Suprapubic skin (tissue), 3 donors: ENCODE measurements at regions not wholly inside any gene's neighbourhood (a gene's known extent, or its start where the extent isn't known, plus 50 kb on each side); places are given as distances from the start of the nearest gene placed in this dataset.

Experiments
- CTCF ChIP-seq, 2 donors: fragments of 200-600 bp in 1 of 2; fragments of 450-650 bp in 1 of 2; sonication (generic) in 1 of 2; IDR thresholded peaks; one replicate each; pipeline ENCODE4 v1.5.1; 2016 to 2019; ENCODE audit warnings: antibody characterized with exemption in 2 of 2, mild to moderate bottlenecking in 1 of 2, moderate library complexity in 1 of 2
- POLR2AphosphoS5 ChIP-seq, 3 donors: sonication (generic); formaldehyde crosslinking; IDR thresholded peaks; one replicate each; pipeline ENCODE4 v1.6.1; 2017; ENCODE audit warnings: antibody characterized with exemption in 3 of 3

GRCh38 chr6:133108419-133108818 is 132.7 kb upstream of the EYA4 start:
- TF ChIP-seq CTCF (IDR thresholded peaks at IDR 0.05) (no peak), POLR2AphosphoS5 (IDR thresholded peaks at IDR 0.05) (no peak)
